OCI-LY1 (cell line): ENCODE measurements at regions not wholly inside any gene's neighbourhood (a gene's known extent, or its start where the extent isn't known, plus 50 kb on each side); places are given as distances from the start of the nearest gene placed in this dataset.

Source experiments
- H2AFZ ChIP-seq: fragments of 200-600 bp; sonication (generic), shearing (Covaris generic); 2 replicates; pipeline ENCODE4 v1.6.0; 2014; ENCODE audit warnings: antibody characterized with exemption, mild to moderate bottlenecking, low read length
- H3F3A ChIP-seq: fragments of 200-600 bp; sonication (generic), shearing (Covaris generic); 2 replicates; pipeline ENCODE4 v1.6.0; 2014; ENCODE audit warnings: mild to moderate bottlenecking, antibody characterized with exemption, low read length, moderate library complexity; ENCODE audit not compliant: insufficient read depth
- H3K27ac ChIP-seq: fragments of 200-600 bp; sonication (generic); 2 replicates; pipeline ENCODE4 v1.5.1; 2014; ENCODE audit warnings: low read length, mixed run types, mild to moderate bottlenecking, low read depth; ENCODE audit not compliant: poor library complexity, severe bottlenecking
- H3K27me3 ChIP-seq: fragments of 200-600 bp; sonication (generic); 2 replicates; pipeline ENCODE4 v1.6.0; 2014; ENCODE audit warnings: antibody characterized with exemption, mild to moderate bottlenecking, low read length, moderate library complexity; ENCODE audit not compliant: insufficient read depth
- H3K36me3 ChIP-seq: fragments of 200-600 bp; sonication (generic); 2 replicates; pipeline ENCODE4 v1.6.1; 2014; ENCODE audit warnings: mild to moderate bottlenecking, antibody characterized with exemption, low read length, moderate library complexity, mixed read lengths; ENCODE audit not compliant: insufficient read depth
- H3K4me1 ChIP-seq: fragments of 200-600 bp; sonication (generic); 2 replicates; pipeline ENCODE4 v1.5.1; 2014; ENCODE audit warnings: mild to moderate bottlenecking, low read length, moderate library complexity; ENCODE audit not compliant: insufficient read depth, severe bottlenecking
- H3K4me2 ChIP-seq: fragments of 200-600 bp; sonication (generic), shearing (Covaris generic); 2 replicates; pipeline ENCODE4 v1.6.1; 2014; ENCODE audit warnings: low read length
- H3K4me3 ChIP-seq: fragments of 200-600 bp; sonication (generic); 2 replicates; pipeline ENCODE4 v1.5.1; 2014; ENCODE audit warnings: low read length, low read depth, mild to moderate bottlenecking, mixed read lengths; ENCODE audit not compliant: poor library complexity, severe bottlenecking
- H3K79me2 ChIP-seq: fragments of 200-600 bp; shearing (Covaris generic); 2 replicates; pipeline ENCODE4 v1.6.1; 2016; ENCODE audit warnings: mixed run types, low read length, mixed read lengths; ENCODE audit not compliant: insufficient read depth
- H3K9ac ChIP-seq: fragments of 200-600 bp; sonication (generic), shearing (Covaris generic); 2 replicates; pipeline ENCODE4 v1.6.1; 2014; ENCODE audit warnings: mild to moderate bottlenecking, low read length, mixed read lengths
- H3K9me2 ChIP-seq: fragments of 200-600 bp; sonication (generic), shearing (Covaris generic); 2 replicates; pipeline ENCODE4 v1.6.1; 2014; ENCODE audit warnings: low read depth, mild to moderate bottlenecking, low read length, mixed read lengths
- H3K9me3 ChIP-seq: fragments of 200-600 bp; shearing (Covaris generic); 2 replicates; pipeline ENCODE4 v1.6.1; 2014; ENCODE audit warnings: low read length, mixed read lengths
- H4K20me1 ChIP-seq: fragments of 200-600 bp; sonication (generic), shearing (Covaris generic); 2 replicates; pipeline ENCODE4 v1.6.0; 2016; ENCODE audit warnings: mild to moderate bottlenecking, low read length; ENCODE audit not compliant: insufficient read depth
- EZH2 ChIP-seq: fragments of 200-600 bp; sonication (generic), shearing (Covaris generic); IDR thresholded peaks from 2 replicates; pipeline ENCODE4 v1.8.0; 2017; ENCODE audit warnings: borderline replicate concordance, mixed run types, mild to moderate bottlenecking, antibody characterized with exemption, low read length, moderate library complexity, mixed read lengths
- TF ChIP-seq, protein P1 (sequence below): fragments of 200-600 bp; sonication (generic), shearing (Covaris generic); IDR thresholded peaks from 2 replicates; pipeline ENCODE4 v1.5.1; 2017; ENCODE audit warnings: mild to moderate bottlenecking, antibody characterized with exemption, low read length, moderate library complexity, mixed read lengths

DNA sequence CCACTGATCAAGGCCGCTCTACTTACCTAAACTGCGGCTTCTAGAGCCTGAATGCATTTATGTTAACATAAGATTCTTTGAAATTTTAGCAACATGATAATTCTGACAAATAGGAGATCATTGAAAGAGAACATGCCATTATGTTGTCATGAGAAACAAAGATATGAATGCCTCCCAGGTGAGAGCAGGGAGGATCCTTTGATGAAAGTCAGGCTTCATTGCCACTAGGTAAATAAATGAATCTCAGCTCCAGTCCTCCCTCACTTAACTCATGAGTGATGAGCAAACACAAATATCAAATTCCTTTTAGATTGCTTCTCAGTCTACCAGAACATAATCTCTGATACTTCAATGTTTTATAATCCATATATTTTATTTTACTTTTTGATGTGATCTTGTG is 463.2 kb upstream of the CDH7 start:
- H3K27me3 ChIP-seq, result no peaks in the 10 kb centered on the region
- no peaks in the 10 kb centered on the region for H3K9me2 ChIP-seq
- H4K20me1 ChIP-seq, result no peaks in the 10 kb centered on the region
- H3K4me3 ChIP-seq, result no peak overlapping the region
- no peaks in the 10 kb centered on the region for H3K4me1 ChIP-seq
- H3K9ac ChIP-seq, result no peak overlapping the region
- no peak overlapping the region for H2AFZ ChIP-seq
- no peaks in the 10 kb centered on the region for H3K79me2 ChIP-seq
- H3K27ac ChIP-seq, result no peak overlapping the region
- TF ChIP-seq, protein P1, sequence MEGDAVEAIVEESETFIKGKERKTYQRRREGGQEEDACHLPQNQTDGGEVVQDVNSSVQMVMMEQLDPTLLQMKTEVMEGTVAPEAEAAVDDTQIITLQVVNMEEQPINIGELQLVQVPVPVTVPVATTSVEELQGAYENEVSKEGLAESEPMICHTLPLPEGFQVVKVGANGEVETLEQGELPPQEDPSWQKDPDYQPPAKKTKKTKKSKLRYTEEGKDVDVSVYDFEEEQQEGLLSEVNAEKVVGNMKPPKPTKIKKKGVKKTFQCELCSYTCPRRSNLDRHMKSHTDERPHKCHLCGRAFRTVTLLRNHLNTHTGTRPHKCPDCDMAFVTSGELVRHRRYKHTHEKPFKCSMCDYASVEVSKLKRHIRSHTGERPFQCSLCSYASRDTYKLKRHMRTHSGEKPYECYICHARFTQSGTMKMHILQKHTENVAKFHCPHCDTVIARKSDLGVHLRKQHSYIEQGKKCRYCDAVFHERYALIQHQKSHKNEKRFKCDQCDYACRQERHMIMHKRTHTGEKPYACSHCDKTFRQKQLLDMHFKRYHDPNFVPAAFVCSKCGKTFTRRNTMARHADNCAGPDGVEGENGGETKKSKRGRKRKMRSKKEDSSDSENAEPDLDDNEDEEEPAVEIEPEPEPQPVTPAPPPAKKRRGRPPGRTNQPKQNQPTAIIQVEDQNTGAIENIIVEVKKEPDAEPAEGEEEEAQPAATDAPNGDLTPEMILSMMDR, result no peak
- TF ChIP-seq EZH2, result no peak
- no peaks in the 10 kb centered on the region for H3F3A ChIP-seq
- H3K4me2 ChIP-seq, result no peak overlapping the region
- no peaks in the 10 kb centered on the region for H3K36me3 ChIP-seq
- no peaks in the 10 kb centered on the region for H3K9me3 ChIP-seq

DNA sequence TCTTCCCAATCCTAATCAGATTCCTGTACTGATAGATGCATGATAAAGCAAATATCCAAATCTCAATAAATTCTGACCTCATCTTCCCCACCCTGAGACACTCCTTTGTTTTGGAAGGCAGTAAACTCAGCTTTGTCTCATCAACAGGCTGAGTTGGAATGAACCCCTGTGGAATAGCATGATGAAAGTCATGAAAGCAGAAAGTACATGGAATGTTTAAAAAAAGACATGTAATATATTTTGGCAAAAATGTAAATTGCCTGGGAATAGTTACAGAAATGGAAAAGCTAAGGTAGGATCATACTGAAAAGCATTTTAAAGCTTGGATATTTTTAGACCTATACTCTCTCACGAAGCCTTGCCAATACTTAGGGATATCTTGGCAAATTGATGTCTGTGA is 468.7 kb upstream of the CDH7 start:
- Histone ChIP-seq H3K27ac (no peak overlapping the region), H2AFZ (no peak overlapping the region), H3K9me2 (no peaks in the 10 kb centered on the region), H3K27me3 (no peaks in the 10 kb centered on the region), H3K9ac (no peak overlapping the region), H3K4me1 (no peaks in the 10 kb centered on the region), H3K4me3 (no peak overlapping the region), H3K4me2 (no peak overlapping the region), H3K36me3 (no peaks in the 10 kb centered on the region), H3F3A (no peaks in the 10 kb centered on the region), H3K9me3 (no peaks in the 10 kb centered on the region), H4K20me1 (no peaks in the 10 kb centered on the region), H3K79me2 (no peaks in the 10 kb centered on the region)
- TF ChIP-seq, protein P1, result no peak
- no peak for TF ChIP-seq EZH2

DNA sequence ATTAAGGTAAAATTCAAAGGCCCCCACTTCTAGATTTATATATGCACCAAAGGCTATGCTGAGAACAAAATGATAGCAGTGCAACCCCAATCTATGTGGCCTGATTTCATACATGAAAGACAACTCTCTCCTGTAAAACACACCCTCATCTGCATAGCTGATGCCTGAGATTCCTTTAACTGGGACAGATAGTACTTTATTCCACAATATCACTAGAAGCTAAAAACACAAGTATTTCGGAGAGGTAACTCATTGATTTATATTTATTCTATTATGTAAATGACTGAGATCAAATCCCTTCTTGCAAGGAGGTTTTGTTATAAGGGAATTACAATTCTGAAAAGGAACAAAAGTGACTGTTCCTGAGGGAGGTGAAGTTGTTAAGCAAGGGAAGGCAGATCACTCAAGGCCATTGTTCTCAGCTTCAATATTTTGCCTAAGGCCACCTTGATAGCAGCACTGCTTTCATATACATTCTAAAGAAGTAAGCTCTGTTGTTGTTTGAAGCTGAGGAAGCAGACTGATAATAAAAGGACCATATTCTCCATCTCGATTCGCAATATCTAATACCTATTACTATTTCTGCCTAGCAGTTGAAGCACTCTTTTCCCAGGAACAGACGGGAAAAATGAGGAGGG is 471.0 kb upstream of the CDH7 start:
- Histone ChIP-seq H3K4me2 (no peak overlapping the region), H3K9ac (no peak overlapping the region), H3K79me2 (no peaks in the 10 kb centered on the region), H3K27ac (no peak overlapping the region), H3K4me1 (no peaks in the 10 kb centered on the region), H4K20me1 (no peaks in the 10 kb centered on the region), H3F3A (no peaks in the 10 kb centered on the region), H3K36me3 (no peaks in the 10 kb centered on the region), H3K27me3 (no peaks in the 10 kb centered on the region), H2AFZ (no peak overlapping the region), H3K9me2 (no peaks in the 10 kb centered on the region), H3K9me3 (no peaks in the 10 kb centered on the region), H3K4me3 (no peak overlapping the region)
- TF ChIP-seq, protein P1, result no peak
- TF ChIP-seq EZH2, result no peak
